Astrocyte of the cerebellum (primary cell): ENCODE measurements at regions not wholly inside any gene's neighbourhood (a gene's known extent, or its start where the extent isn't known, plus 50 kb on each side); places are given as distances from the start of the nearest gene placed in this dataset.

ENCODE experiments used
- DNase-seq: peaks from one replicate; pipeline ENCODE4 v3.0.0-alpha.2; 2011; ENCODE audit warnings: low read depth
- H3K4me3 ChIP-seq: 2 replicates; pipeline ENCODE4 v1.5.1; 2011; ENCODE audit warnings: mild to moderate bottlenecking, low read depth, low read length, moderate library complexity
- CTCF ChIP-seq: IDR thresholded peaks from 2 replicates; pipeline ENCODE4 v1.5.1; 2012; ENCODE audit warnings: low read length, low read depth, moderate library complexity, mild to moderate bottlenecking; ENCODE audit errors: missing control alignments
- in situ Hi-C: cut with HindIII; loops from 2 replicates; pipeline ENCODE4 v1.10.0; 2017; ENCODE audit warnings: low sequenced_read_pairs

- no peak for TF ChIP-seq CTCF
- in situ Hi-C loops: loop anchor here (25.0 kb wide), 1 partner anchor 1390 kb away; no protein-coding TSS in a partner anchor
- no peak for DNase-seq
- H3K4me3 ChIP-seq: no peak overlapping the region
Measured at GRCh38 chr7:94296881-94297280, 97.8 kb upstream of the COL1A2 start.

DNA sequence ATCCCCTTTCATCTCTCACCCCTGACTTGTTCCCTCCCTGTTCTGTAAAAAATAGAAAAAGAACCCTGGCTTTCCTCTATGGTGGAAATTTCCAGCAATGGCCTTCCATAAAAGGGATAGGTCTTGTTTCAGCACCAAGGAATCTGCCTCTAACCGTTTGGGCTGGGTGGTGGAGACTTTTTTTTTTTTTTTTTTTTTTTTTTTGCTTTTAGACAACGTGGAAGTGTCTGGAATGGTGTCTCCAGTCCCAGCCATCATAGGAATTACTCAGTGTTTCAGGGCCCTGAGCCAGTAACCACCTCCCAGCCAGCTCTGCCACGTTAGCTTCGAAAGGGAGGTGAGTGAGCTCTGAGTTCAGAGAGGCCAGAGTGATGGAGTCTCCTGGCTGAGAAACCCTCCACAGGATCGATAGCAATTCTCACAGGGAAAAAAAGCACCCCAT lies 97.3 kb upstream of the COL1A2 start:
- H3K4me3 ChIP-seq: no peak overlapping the region
- TF ChIP-seq CTCF: no peak
- DNase-seq: peak; percentile 92
- in situ Hi-C loops: loop anchor here (25.0 kb wide), 1 partner anchor 1390 kb away; no protein-coding TSS in a partner anchor

DNA sequence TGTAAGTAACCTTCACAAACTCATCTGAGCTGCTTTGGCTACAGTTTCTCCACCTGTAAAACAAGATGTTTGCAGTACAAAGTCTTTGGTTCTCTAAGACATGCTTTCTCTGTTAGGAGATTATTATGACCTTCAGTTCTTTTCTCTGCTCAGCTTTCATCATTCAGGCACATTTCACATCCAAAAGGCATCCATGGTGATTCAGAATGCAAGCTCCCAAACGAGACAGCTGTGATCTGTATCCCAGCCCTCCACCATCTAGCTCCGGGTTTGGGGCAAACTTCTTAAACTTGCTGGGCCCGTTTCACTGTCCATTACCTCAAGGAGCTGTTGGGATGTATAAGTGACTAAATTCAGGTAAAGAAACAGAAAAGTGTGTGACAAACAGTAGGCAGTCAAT lies 95.8 kb upstream of the COL1A2 start:
- no peak for DNase-seq
- H3K4me3 ChIP-seq: no peak overlapping the region
- in situ Hi-C loops: loop anchor here (25.0 kb wide), 1 partner anchor 1388 kb away; no protein-coding TSS in a partner anchor
- TF ChIP-seq CTCF: no peak

DNA sequence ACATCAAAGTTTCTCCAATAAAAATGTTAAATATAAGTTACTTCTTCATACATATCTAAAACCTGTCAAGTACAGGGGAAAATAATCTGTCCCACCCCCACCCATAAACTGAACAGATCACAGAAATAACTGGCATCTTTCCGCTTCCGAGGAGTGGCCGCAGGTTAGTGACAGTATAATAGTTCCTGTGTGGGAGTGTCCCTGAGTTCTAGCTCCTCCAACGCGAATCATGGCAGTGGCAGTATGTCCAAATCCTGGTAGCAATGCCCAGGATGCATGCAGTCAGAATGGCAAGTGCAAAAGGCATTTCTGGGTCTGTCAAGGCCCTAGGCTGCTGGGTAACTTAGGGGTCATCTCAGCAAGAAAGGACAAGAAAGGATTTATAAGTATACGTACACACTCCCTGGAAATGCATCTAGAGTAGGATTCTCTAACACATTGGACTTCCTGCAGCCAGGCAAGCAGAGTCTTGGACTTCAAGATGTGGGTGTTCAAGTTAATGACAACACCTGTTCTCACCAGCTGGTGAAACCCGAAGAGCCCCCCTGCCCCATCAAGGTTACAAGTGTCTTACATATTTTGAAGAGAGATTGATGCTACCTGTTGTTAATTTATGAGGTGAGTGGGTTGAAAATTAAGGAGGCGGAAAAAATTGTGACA lies 94.4 kb upstream of the COL1A2 start:
- no peak for TF ChIP-seq CTCF
- in situ Hi-C loops: no loop called here
- no peak overlapping the region for H3K4me3 ChIP-seq
- no peak for DNase-seq

DNA sequence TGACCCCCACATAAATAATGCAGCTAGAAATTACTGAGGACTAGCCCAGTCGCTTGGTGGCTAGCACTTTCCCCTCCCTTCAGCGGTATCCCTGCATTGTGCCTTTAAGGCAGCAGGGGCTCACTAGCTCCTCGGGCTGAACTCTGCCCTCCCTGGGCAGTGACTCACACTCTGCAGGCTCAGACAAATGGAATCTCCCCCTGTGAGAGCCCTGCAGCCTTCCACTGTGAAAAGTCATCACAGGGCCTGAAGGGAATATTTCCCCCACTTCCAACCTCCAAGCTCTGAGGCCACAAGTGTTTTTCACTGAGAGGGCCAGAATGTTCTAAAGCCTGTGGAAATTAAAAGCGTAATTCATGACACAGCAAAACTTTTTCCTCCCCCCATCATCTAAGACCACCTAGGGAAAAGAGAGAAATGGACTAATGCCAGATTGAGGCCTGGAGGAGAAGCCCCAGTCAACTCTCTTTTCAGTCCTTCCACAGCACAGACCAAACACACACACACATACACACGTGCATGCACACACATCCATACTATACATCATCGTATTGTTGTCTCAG lies 93.6 kb upstream of the COL1A2 start:
- peak; percentile 22 for TF ChIP-seq CTCF
- peak; percentile 93 for DNase-seq
- no peak overlapping the region for H3K4me3 ChIP-seq
- in situ Hi-C loops: no loop called here

DNA sequence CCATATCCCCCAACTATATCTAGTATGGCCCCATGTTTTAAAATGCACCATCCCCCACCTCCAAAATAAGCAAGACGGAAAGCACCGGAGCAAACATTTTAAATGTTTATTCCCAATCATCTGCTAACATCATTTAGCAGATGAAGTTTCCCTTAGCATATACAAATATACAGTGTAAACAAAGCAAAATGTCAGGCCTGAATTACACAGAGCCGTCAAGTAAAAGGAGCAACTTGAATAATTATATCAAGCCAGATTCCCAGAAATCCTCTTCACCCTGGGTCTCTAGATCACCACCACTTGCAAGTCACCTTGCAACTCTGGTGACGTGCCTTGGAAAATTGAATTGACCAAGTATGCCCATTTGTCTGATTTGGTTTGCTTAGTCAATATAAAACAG lies 91.6 kb upstream of the COL1A2 start:
- DNase-seq: no peak
- in situ Hi-C loops: no loop called here
- TF ChIP-seq CTCF: no peak
- H3K4me3 ChIP-seq: no peak overlapping the region
